HG02973 (cell line): ENCODE measurements at regions not wholly inside any gene's neighbourhood (a gene's known extent, or its start where the extent isn't known, plus 50 kb on each side); places are given as distances from the start of the nearest gene placed in this dataset.
A peak's percentile ranks its signal among the peaks of the same experiment; 100 is the strongest.
"Not testable (repeated sequence)": the region's sequence is repeated elsewhere in the genome, so short reads cannot be mapped to it uniquely, and the experiment has no call there.

ENCODE experiments used
- ATAC-seq: cut with Tn5 transposase; IDR thresholded peaks from one replicate; pipeline ENCODE4 v1.9.1; 2021; ENCODE audit warnings: moderate library complexity; ENCODE audit not compliant: unreplicated experiment

DNA sequence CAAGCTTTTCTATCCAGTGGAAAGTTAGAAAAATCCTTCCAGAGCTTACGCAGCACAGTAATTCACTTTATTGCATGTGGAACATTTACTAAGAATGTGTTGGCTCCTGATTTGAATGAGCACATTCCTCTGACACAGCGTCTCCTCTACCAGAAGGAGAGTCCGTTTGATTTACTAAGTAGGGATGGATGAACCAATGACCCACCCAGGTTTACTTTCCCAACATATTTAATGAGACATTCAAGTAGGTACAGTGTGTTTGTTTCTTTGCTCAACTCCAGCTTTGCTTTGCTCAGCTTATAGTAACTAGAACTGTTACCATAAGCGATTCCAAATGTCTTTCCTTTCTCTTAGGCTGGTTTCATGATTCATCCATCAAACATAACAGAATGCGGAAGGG, 161.7 kb downstream of the SMARCA1 start:
- ATAC-seq: no peak

GRCh38 chrX:129360175-129360574, 163.1 kb downstream of the SMARCA1 start:
- peak; percentile 78 for ATAC-seq

- no peak for ATAC-seq
These were observed 164.0 kb downstream of the SMARCA1 start for GRCh38 chrX:129359269-129359668.

GRCh38 chrX:129357428-129357827, 165.9 kb downstream of the SMARCA1 start:
- not testable (repeated sequence) for ATAC-seq

- no peak for ATAC-seq
These were observed 176.0 kb downstream of the SMARCA1 start for GRCh38 chrX:129347291-129347690.

GRCh38 chrX:129346574-129346973, 176.7 kb downstream of the SMARCA1 start:
- no peak for ATAC-seq

GRCh38 chrX:129337264-129337663, 186.0 kb downstream of the SMARCA1 start:
- not testable (repeated sequence) for ATAC-seq

DNA sequence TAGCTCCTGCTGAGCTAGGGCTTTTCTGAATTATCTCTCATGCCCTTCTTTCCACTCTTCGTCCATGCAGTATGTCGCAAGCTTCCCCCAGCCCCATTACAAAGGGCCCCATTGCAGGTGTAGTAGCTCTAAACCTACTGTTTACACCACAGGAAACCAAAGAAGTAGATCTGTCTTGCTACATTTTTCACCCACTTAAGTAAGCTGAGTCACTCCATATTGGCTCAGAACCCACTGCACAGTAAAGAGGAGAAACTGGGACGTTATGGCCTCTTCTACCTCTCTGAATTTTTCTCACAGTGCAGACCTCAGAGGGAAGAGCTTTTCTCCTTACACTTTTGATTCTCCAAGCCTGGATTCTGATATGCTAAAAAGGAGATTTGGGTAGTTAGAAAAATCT, 200.2 kb downstream of the SMARCA1 start:
- ATAC-seq: no peak

- ATAC-seq: no peak
These were observed 204.9 kb downstream of the SMARCA1 start for GRCh38 chrX:129318375-129318774.

DNA sequence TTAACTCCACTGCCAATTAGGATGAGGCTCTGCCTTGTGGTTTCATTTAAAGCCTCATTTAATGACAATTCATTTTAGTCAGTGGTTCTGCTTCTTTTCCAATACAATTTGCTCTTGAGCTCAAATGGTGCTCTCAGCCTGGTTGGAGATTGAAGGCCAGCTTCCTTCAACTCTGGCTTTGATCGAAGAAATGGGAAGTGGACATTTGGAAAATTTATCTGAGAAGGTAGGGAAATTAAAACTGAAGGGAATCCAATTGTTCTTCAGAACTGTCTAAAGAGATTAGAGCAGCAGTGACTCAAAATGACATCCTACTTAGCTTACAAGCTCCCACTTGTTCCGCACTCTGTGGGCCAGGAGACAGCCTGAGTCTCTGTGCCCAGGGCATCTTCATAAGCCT, 206.8 kb downstream of the SMARCA1 start:
- ATAC-seq: no peak

- ATAC-seq: no peak
These were observed 213.3 kb downstream of the SMARCA1 start for GRCh38 chrX:129310000-129310399.

DNA sequence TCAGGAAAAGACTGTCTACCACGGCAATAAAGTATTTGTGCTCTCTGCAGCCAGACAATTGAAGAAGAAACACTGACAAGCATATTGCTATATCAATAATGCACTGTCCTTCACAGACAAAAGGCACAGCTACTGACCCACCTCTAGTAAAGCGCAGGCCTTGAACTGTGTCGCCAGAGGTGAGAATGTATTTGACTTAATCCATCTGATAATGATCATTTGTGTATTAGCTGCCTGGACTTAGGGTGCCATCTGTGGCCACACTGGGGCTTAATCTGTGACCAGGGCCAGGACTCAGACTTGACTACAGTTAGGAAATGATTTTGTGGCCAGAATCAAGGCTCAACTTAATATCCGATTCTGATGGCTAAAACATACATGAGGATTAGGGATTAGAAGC, 260.4 kb downstream of the SMARCA1 start:
- no peak for ATAC-seq

- not testable (repeated sequence) for ATAC-seq
These were observed 267.8 kb downstream of the SMARCA1 start for GRCh38 chrX:129255516-129255915.

- ATAC-seq: no peak
These were observed 273.7 kb downstream of the SMARCA1 start for GRCh38 chrX:129249563-129249962.

DNA sequence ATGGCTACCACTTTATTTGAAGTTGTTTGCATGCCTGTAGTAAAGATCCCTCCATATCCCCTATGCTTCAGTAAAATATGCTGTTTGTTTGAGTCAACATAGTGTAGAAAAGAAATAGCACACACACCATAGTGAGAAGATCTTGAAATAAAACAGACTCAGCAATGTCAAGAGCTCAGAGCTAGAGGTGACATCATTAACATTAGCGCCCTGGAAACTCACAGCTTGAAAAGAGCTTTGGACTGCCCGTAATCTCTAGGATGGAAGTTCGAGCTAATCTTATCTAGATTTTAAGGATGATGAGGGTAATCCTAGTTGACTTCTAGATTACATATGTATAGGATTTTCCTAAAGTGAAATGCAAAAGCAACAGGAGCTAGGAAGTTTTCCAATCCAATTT, 275.6 kb downstream of the SMARCA1 start:
- no peak for ATAC-seq

GRCh38 chrX:129239371-129239770, 283.9 kb downstream of the SMARCA1 start:
- no peak for ATAC-seq

GRCh38 chrX:129238011-129238410, 285.3 kb downstream of the SMARCA1 start:
- ATAC-seq: no peak

DNA sequence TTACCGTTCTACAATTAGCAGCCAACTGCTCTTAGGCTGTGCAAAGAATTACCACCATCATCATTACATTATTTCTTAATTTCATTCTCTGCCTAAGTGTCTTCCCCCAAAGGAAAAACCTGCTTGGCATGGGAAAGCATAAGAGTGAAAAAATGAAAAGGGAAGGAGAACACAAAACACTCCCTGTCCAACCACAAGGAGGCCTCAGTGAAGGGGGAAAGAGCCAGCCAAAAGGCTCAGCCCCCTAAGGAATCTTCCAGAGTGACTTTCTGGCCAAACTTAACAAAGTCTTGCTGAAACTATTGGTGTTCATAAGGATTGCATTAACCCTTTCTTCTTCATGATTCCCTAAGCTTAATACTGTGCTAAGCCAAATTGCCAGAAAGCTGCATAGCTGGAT, 287.4 kb downstream of the SMARCA1 start:
- no peak for ATAC-seq

GRCh38 chrX:129233786-129234185, 289.5 kb downstream of the SMARCA1 start:
- ATAC-seq: no peak

DNA sequence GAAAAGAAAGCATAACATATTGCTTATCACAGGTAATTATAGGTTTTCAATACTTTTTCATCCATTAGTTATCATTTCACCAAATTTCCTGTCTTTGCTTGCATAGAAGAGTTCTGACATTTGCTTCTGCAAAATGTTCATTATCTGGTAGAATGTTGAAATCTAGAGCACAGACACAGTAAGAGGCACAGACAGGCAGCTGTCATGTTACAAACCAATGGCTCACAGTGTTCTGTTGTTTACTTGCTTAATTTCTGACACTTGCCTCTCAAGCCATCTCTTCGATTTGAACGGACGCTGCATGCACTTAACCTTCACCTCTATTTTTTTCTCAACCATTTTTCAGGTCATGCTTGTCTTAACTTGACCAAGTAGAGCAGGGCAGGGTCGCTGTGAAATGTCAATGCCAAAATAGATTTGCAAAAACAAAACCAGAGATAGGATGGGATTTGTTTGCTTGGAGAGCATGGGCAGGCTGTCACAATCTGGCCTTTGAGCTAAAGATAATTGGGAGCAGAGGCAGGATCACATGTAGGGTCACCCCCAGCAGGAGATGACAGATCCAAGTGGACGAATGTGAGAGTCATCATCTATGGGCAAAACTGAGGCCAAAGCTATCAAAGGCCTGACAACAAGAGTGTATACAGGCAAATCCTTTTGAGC, 292.3 kb downstream of the SMARCA1 start:
- no peak for ATAC-seq

GRCh38 chrX:129230168-129230567, 293.1 kb downstream of the SMARCA1 start:
- ATAC-seq: no peak

- no peak for ATAC-seq
These were observed 295.9 kb downstream of the SMARCA1 start for GRCh38 chrX:129227366-129227765.

GRCh38 chrX:129193357-129193756, 329.9 kb downstream of the SMARCA1 start:
- ATAC-seq: no peak
